ENCODE measurements at regions not wholly inside any gene's neighbourhood (a gene's known extent, or its start where the extent isn't known, plus 50 kb on each side); places are given as distances from the start of the nearest gene placed in this dataset.

DNA sequence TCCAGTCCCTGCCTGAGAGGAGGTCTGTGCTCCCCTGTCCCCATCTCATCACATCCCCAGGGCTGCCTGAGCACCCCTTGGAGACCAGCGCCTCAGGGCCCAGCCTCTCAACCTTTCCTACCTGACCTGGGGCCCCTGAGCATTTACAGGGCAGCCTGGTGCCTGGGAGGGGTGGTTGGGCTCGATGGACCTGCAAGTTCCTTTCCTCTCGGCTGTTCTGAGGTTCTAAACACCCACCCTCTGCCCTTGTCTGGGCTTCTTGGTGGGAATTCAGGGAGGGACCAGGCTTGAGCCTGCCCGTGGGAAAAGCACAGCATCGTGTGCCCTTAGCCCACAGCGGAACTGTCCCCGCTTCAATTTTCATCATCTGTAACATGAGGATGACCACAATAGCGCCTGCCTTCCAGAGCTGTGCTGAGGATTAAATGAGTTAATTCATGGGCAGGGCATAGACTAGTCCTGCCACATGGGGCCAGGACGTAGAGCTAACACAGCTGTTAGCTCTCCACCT, 91.0 kb upstream of the SH3PXD2B start:
- intact Hi-C loops (cut with DNase I, micrococcal nuclease): no loop called here
- no peak for TF ChIP-seq CTCF (IDR thresholded peaks at IDR 0.05)
- ATAC-seq (ENCODE audit: poor library complexity): no peak
- Histone ChIP-seq H3K9me3 (ENCODE audit: control insufficient read depth in 1 of 2, insufficient read depth in 1 of 2, low read length in 2 of 2) (peaks cover 0 to 16% of the 10 kb centered on the region in 2 experiments), H3K36me3 (ENCODE audit: insufficient read depth, low read length) (no peaks in the 10 kb centered on the region), H3K4me3 (ENCODE audit: low read length) (no peak overlapping the region), H3K27me3 (ENCODE audit: control insufficient read depth in 1 of 2, insufficient read depth in 2 of 2, low read length in 2 of 2) (peaks cover 0 to 10% of the 10 kb centered on the region in 2 experiments), H3K4me1 (ENCODE audit: insufficient read depth, low read length) (no peaks in the 10 kb centered on the region), H3K27ac (ENCODE audit: low read depth in 1 of 2, low read length in 2 of 2) (no peak overlapping the region)
- Mint-ChIP-seq H3K4me1 (ENCODE audit: low read depth) (no peaks in the 10 kb centered on the region), H3K4me3 (no peak overlapping the region), H3K36me3 (ENCODE audit: low read depth) (no peaks in the 10 kb centered on the region), H3K9me3 (peaks cover 2% of the 10 kb centered on the region), H3K27me3 (peaks cover 28% of the 10 kb centered on the region), H3K27ac (no peak overlapping the region)
- ChIA-PET POLR2A (no interaction called here), CTCF (no interaction called here)
- no peak for DNase-seq

- Mint-ChIP-seq H3K9me3 (peaks cover 2% of the 10 kb centered on the region), H3K36me3 (ENCODE audit: low read depth) (no peaks in the 10 kb centered on the region), H3K4me1 (ENCODE audit: low read depth) (no peaks in the 10 kb centered on the region), H3K27me3 (peaks cover 23% of the 10 kb centered on the region), H3K27ac (no peak overlapping the region), H3K4me3 (no peak overlapping the region)
- ChIA-PET CTCF (no interaction called here), POLR2A (no interaction called here)
- peaks cover 0 to 16% of the 10 kb centered on the region in 2 experiments for H3K9me3 ChIP-seq (ENCODE audit: control insufficient read depth in 1 of 2, insufficient read depth in 1 of 2, low read length in 2 of 2)
- no peaks in the 10 kb centered on the region for H3K4me1 ChIP-seq (ENCODE audit: insufficient read depth, low read length)
- no peaks in the 10 kb centered on the region for H3K36me3 ChIP-seq (ENCODE audit: insufficient read depth, low read length)
- intact Hi-C loops (cut with DNase I, micrococcal nuclease): no loop called here
- DNase-seq (no peak), ATAC-seq (ENCODE audit: poor library complexity) (no peak)
- TF ChIP-seq CTCF (IDR thresholded peaks at IDR 0.05): no peak
- H3K27me3 ChIP-seq (ENCODE audit: control insufficient read depth in 1 of 2, insufficient read depth in 2 of 2, low read length in 2 of 2): peaks cover 0 to 13% of the 10 kb centered on the region in 2 experiments
- no peak overlapping the region for H3K27ac ChIP-seq (ENCODE audit: low read depth in 1 of 2, low read length in 2 of 2)
- H3K4me3 ChIP-seq (ENCODE audit: low read length): no peak overlapping the region
Measured at GRCh38 chr5:172544371-172545095, 90.2 kb upstream of the SH3PXD2B start.

GRCh38 chr5:172543484-172544298, 89.4 kb upstream of the SH3PXD2B start:
- Histone ChIP-seq H3K36me3 (ENCODE audit: insufficient read depth, low read length) (no peaks in the 10 kb centered on the region), H3K4me3 (ENCODE audit: low read length) (no peak overlapping the region), H3K9me3 (ENCODE audit: control insufficient read depth in 1 of 2, insufficient read depth in 1 of 2, low read length in 2 of 2) (peaks cover 0 to 16% of the 10 kb centered on the region in 2 experiments), H3K27me3 (ENCODE audit: control insufficient read depth in 1 of 2, insufficient read depth in 2 of 2, low read length in 2 of 2) (peaks cover 0 to 13% of the 10 kb centered on the region in 2 experiments), H3K27ac (ENCODE audit: low read depth in 1 of 2, low read length in 2 of 2) (no peak overlapping the region), H3K4me1 (ENCODE audit: insufficient read depth, low read length) (no peaks in the 10 kb centered on the region)
- intact Hi-C loops (cut with DNase I, micrococcal nuclease): no loop called here
- Mint-ChIP-seq H3K27me3 (peaks cover 22% of the 10 kb centered on the region), H3K4me1 (ENCODE audit: low read depth) (no peaks in the 10 kb centered on the region), H3K4me3 (no peak overlapping the region), H3K27ac (no peak overlapping the region), H3K36me3 (ENCODE audit: low read depth) (no peaks in the 10 kb centered on the region), H3K9me3 (peaks cover 2% of the 10 kb centered on the region)
- ChIA-PET POLR2A (no interaction called here), CTCF (no interaction called here)
- ATAC-seq (ENCODE audit: poor library complexity) (no peak), DNase-seq (no peak)
- no peak for TF ChIP-seq CTCF (IDR thresholded peaks at IDR 0.05)
